MM.1S (cell line): ENCODE measurements at regions not wholly inside any gene's neighbourhood (a gene's known extent, or its start where the extent isn't known, plus 50 kb on each side); places are given as distances from the start of the nearest gene placed in this dataset.

ENCODE experiments used
- DNase-seq: peaks from one replicate; pipeline ENCODE4 v3.0.0-alpha.2; 2015
- H2AFZ ChIP-seq: fragments of 300-600 bp; sonication (generic); 2 replicates; pipeline ENCODE4 v1.6.0; 2016; ENCODE audit warnings: antibody characterized with exemption, low read length
- H3F3A ChIP-seq: fragments of 300-600 bp; sonication (generic); 2 replicates; pipeline ENCODE4 v1.6.1; 2016; ENCODE audit warnings: mild to moderate bottlenecking, antibody characterized with exemption, low read length, moderate library complexity, mixed read lengths; ENCODE audit not compliant: insufficient read depth
- H3K27ac ChIP-seq: fragments of 300-600 bp; sonication (generic); 2 replicates; pipeline ENCODE4 v1.5.1; 2016; ENCODE audit warnings: mild to moderate bottlenecking, low read length
- H3K27me3 ChIP-seq: fragments of 300-600 bp; sonication (generic); replicated peaks from 2 replicates; pipeline ENCODE4 v1.6.0; 2016; ENCODE audit warnings: low read length; ENCODE audit not compliant: insufficient read depth
- H3K36me3 ChIP-seq: fragments of 300-600 bp; sonication (generic); replicated peaks from 2 replicates; pipeline ENCODE4 v1.6.1; 2016; ENCODE audit warnings: mild to moderate bottlenecking, low read length, mixed read lengths; ENCODE audit not compliant: insufficient read depth
- H3K4me1 ChIP-seq: fragments of 300-600 bp; sonication (generic); 2 replicates; pipeline ENCODE4 v1.6.1; 2016; ENCODE audit warnings: low read length, mixed read lengths
- H3K4me2 ChIP-seq: fragments of 300-600 bp; sonication (generic); 2 replicates; pipeline ENCODE4 v1.6.0; 2016; ENCODE audit warnings: low read depth, low read length
- H3K4me3 ChIP-seq: fragments of 300-600 bp; sonication (generic); 2 replicates; pipeline ENCODE4 v1.5.1; 2016; ENCODE audit warnings: low read length, mixed read lengths
- H3K79me2 ChIP-seq: fragments of 300-600 bp; sonication (generic); 2 replicates; pipeline ENCODE4 v1.6.1; 2016; ENCODE audit warnings: mixed run types, low read length, mixed read lengths
- H3K9ac ChIP-seq: fragments of 300-600 bp; sonication (generic); 2 replicates; pipeline ENCODE4 v1.6.1; 2016; ENCODE audit warnings: low read length, mixed read lengths
- H3K9me2 ChIP-seq: fragments of 300-600 bp; sonication (generic); replicated peaks from 2 replicates; pipeline ENCODE4 v1.6.1; 2016; ENCODE audit warnings: mild to moderate bottlenecking, low read length, mixed read lengths; ENCODE audit not compliant: insufficient read depth
- H3K9me3 ChIP-seq: fragments of 300-600 bp; sonication (generic); replicated peaks from 2 replicates; pipeline ENCODE4 v1.6.1; 2016; ENCODE audit warnings: mild to moderate bottlenecking, low read length, mixed read lengths; ENCODE audit not compliant: insufficient read depth
- H4K20me1 ChIP-seq: fragments of 300-600 bp; sonication (generic); 2 replicates; pipeline ENCODE4 v1.6.1; 2016; ENCODE audit warnings: mild to moderate bottlenecking, low read length, moderate library complexity, mixed read lengths; ENCODE audit not compliant: insufficient read depth
- CTCF ChIP-seq: fragments of 300-600 bp; sonication (generic); IDR thresholded peaks from 2 replicates; pipeline ENCODE4 v1.5.1; 2016; ENCODE audit warnings: antibody characterized with exemption, low read length, mixed read lengths
- EZH2 ChIP-seq: fragments of 300-600 bp; sonication (generic); optimal IDR thresholded peaks from 2 replicates; pipeline ENCODE3; 2017; ENCODE audit warnings: low read depth, mild to moderate bottlenecking, antibody characterized with exemption, low read length, mixed read lengths
- EZH2phosphoT487 ChIP-seq: fragments of 300-600 bp; sonication (generic); IDR thresholded peaks from 2 replicates; pipeline ENCODE4 v1.6.1; 2018; ENCODE audit warnings: antibody characterized with exemption, low read length

- Histone ChIP-seq H3K79me2 (no peaks in the 10 kb centered on the region), H3K4me3 (no peak overlapping the region), H2AFZ (no peak overlapping the region), H3K4me1 (no peaks in the 10 kb centered on the region), H3K9me3 (no peaks in the 10 kb centered on the region), H3K4me2 (no peak overlapping the region), H3K9me2 (no peaks in the 10 kb centered on the region), H3K9ac (no peak overlapping the region), H3K36me3 (no peaks in the 10 kb centered on the region), H3F3A (no peaks in the 10 kb centered on the region), H3K27me3 (no peaks in the 10 kb centered on the region), H4K20me1 (no peaks in the 10 kb centered on the region), H3K27ac (no peak overlapping the region)
- DNase-seq = no peak
- TF ChIP-seq EZH2 (no peak), EZH2phosphoT487 (no peak), CTCF (no peak)
These were observed 312.3 kb downstream of the ATP23 start for GRCh38 chr12:58253663-58254062.

GRCh38 chr12:58254463-58255100, 313.2 kb downstream of the ATP23 start:
- Histone ChIP-seq H3K9ac (no peak overlapping the region), H3K36me3 (no peaks in the 10 kb centered on the region), H3K4me1 (no peaks in the 10 kb centered on the region), H3F3A (no peaks in the 10 kb centered on the region), H3K79me2 (no peaks in the 10 kb centered on the region), H3K4me3 (no peak overlapping the region), H3K27ac (no peak overlapping the region), H2AFZ (no peak overlapping the region), H3K9me3 (no peaks in the 10 kb centered on the region), H3K9me2 (no peaks in the 10 kb centered on the region), H4K20me1 (no peaks in the 10 kb centered on the region), H3K27me3 (no peaks in the 10 kb centered on the region), H3K4me2 (no peak overlapping the region)
- no peak for DNase-seq
- TF ChIP-seq EZH2phosphoT487 = no peak

- no peak for DNase-seq
- Histone ChIP-seq H3K4me2 (no peak overlapping the region), H3K79me2 (no peaks in the 10 kb centered on the region), H3K9ac (no peak overlapping the region), H3K4me1 (no peaks in the 10 kb centered on the region), H3K9me2 (no peaks in the 10 kb centered on the region), H3K27me3 (no peaks in the 10 kb centered on the region), H3K27ac (no peak overlapping the region), H3K36me3 (no peaks in the 10 kb centered on the region), H3K4me3 (no peak overlapping the region), H3F3A (no peaks in the 10 kb centered on the region), H2AFZ (no peak overlapping the region), H3K9me3 (no peaks in the 10 kb centered on the region), H4K20me1 (no peaks in the 10 kb centered on the region)
- TF ChIP-seq EZH2phosphoT487 = no peak
- TF ChIP-seq CTCF = no peak
- no peak for TF ChIP-seq EZH2
These were observed 321.4 kb downstream of the ATP23 start for GRCh38 chr12:58262796-58263195.

GRCh38 chr12:58263816-58264215, 322.4 kb downstream of the ATP23 start:
- Histone ChIP-seq H3K36me3 (no peaks in the 10 kb centered on the region), H3K9me3 (no peaks in the 10 kb centered on the region), H3K9me2 (no peaks in the 10 kb centered on the region), H3K27ac (no peak overlapping the region), H2AFZ (no peak overlapping the region), H3K9ac (no peak overlapping the region), H3K27me3 (no peaks in the 10 kb centered on the region), H4K20me1 (no peaks in the 10 kb centered on the region), H3K4me2 (no peak overlapping the region), H3K4me1 (no peaks in the 10 kb centered on the region), H3F3A (no peaks in the 10 kb centered on the region), H3K4me3 (no peak overlapping the region), H3K79me2 (no peaks in the 10 kb centered on the region)
- no peak for DNase-seq
- no peak for TF ChIP-seq EZH2
- no peak for TF ChIP-seq CTCF
- TF ChIP-seq EZH2phosphoT487 = no peak
